ENCODE measurements at regions not wholly inside any gene's neighbourhood (a gene's known extent, or its start where the extent isn't known, plus 50 kb on each side); places are given as distances from the start of the nearest gene placed in this dataset.

DNA sequence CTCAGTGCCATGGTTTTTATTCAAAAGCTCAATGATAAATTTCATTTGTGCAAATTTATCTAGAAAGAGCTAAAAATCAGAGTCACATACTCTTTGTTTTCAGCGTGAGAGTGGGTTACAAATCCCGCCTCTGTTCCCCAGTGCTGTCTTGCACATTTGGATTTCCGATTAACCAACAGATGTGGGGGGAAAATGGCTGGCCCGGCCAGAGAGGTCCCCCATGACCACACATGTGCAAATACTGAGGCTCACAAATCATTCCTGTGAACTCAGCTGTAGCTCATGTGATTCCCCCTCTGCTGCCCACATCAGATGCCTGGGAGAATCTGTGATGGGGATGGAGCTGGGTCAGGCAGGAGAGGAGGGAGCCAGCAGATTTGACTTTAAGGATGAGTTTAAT is 168.7 kb downstream of the PAX1 start:
- TF ChIP-seq POLR2A (IDR thresholded peaks at IDR 0.05) (no peak), EP300 (IDR thresholded peaks at IDR 0.05) (no peak), POLR2AphosphoS5 (IDR thresholded peaks at IDR 0.05) (no peak)
- TF ChIP-seq, protein P1, sequence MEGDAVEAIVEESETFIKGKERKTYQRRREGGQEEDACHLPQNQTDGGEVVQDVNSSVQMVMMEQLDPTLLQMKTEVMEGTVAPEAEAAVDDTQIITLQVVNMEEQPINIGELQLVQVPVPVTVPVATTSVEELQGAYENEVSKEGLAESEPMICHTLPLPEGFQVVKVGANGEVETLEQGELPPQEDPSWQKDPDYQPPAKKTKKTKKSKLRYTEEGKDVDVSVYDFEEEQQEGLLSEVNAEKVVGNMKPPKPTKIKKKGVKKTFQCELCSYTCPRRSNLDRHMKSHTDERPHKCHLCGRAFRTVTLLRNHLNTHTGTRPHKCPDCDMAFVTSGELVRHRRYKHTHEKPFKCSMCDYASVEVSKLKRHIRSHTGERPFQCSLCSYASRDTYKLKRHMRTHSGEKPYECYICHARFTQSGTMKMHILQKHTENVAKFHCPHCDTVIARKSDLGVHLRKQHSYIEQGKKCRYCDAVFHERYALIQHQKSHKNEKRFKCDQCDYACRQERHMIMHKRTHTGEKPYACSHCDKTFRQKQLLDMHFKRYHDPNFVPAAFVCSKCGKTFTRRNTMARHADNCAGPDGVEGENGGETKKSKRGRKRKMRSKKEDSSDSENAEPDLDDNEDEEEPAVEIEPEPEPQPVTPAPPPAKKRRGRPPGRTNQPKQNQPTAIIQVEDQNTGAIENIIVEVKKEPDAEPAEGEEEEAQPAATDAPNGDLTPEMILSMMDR (IDR thresholded peaks at IDR 0.05), result no peak

Data from upper lobe of left lung (tissue), 4 donors.